GM12874 (cell line): ENCODE measurements at regions not wholly inside any gene's neighbourhood (a gene's known extent, or its start where the extent isn't known, plus 50 kb on each side); places are given as distances from the start of the nearest gene placed in this dataset.

Experiments
- TF ChIP-seq, protein P1 (sequence below): IDR thresholded peaks from 2 replicates; pipeline ENCODE4 v1.5.1; 2011; ENCODE audit warnings: low read depth, mild to moderate bottlenecking, control low read depth, low read length, moderate library complexity; ENCODE audit not compliant: insufficient read depth

DNA sequence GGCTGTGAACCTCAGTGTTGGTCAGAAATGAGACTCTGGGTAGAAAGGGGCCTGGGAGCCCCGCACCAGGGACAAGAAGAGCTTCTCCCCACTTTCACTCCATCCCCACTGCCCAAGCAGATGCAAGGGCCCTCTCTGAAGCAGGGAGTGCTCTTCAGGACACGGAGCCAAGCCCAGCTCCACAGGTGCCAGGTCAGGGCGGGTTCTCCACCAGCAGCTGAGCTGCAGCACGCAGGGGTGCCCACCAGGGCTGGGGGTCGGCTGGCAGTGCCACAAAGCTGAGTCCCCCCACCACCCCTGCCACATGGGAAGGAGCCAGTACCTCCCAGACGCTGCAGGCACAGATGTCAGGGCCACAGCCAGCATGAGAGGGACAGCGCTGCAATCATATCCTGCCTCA, 106.2 kb downstream of the INHBB start:
- TF ChIP-seq, protein P1, sequence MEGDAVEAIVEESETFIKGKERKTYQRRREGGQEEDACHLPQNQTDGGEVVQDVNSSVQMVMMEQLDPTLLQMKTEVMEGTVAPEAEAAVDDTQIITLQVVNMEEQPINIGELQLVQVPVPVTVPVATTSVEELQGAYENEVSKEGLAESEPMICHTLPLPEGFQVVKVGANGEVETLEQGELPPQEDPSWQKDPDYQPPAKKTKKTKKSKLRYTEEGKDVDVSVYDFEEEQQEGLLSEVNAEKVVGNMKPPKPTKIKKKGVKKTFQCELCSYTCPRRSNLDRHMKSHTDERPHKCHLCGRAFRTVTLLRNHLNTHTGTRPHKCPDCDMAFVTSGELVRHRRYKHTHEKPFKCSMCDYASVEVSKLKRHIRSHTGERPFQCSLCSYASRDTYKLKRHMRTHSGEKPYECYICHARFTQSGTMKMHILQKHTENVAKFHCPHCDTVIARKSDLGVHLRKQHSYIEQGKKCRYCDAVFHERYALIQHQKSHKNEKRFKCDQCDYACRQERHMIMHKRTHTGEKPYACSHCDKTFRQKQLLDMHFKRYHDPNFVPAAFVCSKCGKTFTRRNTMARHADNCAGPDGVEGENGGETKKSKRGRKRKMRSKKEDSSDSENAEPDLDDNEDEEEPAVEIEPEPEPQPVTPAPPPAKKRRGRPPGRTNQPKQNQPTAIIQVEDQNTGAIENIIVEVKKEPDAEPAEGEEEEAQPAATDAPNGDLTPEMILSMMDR, result no peak

DNA sequence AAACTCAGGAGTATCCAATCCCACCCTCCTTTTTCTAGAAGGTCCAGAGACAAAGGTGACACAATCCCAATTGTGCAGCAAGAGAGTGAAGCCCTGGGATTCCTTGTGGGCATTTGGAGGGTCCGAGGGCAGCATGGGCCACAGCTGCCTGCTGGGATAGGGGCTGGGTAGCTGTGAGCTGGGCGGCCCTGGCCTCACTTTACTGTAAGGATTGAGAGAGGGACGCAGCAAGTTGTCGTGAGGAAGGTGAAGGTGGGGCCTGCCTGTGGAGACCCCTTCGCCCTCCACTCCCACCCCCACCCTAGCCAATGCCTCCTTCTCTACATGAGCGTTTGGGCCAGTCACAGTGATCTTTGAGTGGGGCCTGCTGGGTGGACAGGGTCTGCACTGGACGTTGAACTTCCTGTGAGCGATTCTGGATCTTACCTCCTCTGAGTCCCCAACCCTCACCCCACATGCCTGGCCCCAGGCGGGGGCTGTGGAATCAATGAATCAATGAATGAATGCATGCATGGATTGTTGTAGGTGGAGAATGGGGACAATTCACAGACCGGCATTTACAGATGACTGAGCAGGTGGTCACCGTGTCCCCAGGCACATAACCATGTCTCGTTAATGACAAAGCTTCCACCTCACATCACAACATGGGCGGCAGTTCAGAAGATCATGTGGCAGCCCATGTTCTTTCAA, 107.2 kb downstream of the INHBB start:
- TF ChIP-seq, protein P1, result no peak

DNA sequence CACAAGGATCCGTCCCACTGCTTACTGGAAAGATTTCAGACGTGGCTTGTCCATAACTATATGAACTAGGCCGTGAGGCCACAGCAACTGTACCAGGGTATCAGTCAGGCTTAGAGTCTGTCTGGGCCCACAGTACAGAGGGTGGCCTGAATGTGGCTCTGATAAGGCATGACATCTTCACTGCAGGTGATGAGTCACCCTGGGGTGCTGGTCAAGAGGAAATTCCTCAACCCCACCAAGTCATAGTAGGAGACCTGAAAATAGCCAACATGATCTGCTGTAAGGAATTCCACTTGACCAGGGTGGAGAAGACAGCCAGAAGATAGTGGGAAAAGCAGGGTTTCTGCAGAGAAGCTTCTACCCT, 107.7 kb downstream of the INHBB start:
- TF ChIP-seq, protein P1, result no peak

DNA sequence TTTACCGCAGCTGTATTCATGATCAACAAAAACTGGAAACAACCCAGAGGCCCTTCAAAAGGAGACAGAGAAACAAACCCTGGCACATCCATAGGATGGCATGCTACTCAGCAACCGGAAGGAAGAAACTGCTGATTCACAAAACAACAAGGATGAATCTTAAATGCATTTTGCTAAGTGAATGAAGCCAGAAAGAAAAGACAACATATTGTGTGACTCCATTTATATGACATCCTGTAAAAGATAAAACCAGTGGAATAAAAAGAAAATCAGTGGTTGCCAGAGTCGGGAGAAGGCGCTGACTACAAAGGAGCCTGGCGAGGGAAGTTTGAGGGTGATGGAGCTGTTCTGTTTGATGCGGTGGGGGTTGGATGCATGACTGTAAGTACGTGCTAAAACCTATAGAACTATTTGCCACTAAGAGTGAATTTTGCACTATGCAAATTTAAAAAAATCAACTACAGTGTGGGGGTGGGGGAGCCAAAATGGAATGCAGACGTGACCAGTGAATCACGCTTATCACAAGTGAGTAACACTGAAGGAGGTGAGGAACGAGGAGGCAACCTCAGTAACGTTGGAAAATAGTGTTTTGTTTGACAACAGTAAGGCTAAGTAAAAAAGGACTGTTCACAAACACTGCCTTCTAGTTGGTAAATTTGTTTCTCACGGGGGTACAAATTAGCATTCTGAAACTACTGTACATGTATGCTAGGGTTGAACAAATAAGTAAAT, 108.9 kb downstream of the INHBB start:
- TF ChIP-seq, protein P1, result no peak

DNA sequence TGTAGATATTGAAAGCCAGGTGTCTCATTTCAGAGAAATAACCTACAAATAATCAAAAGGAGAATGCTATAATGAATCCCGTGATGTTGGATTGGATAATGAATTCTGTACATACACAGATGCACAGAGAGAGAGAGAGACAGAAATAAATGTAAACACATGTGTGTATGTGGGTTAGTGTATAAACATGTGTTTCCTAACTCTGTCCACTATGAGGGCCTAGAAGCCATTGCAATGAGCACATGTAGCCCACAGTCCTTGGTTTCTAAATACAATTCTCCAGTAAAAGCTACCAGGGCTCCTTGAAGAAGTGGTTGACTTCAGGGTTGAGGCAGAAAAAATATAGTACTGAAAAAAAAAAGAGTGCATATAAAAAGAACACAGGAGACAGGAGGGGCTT, 109.5 kb downstream of the INHBB start:
- TF ChIP-seq, protein P1, result no peak

DNA sequence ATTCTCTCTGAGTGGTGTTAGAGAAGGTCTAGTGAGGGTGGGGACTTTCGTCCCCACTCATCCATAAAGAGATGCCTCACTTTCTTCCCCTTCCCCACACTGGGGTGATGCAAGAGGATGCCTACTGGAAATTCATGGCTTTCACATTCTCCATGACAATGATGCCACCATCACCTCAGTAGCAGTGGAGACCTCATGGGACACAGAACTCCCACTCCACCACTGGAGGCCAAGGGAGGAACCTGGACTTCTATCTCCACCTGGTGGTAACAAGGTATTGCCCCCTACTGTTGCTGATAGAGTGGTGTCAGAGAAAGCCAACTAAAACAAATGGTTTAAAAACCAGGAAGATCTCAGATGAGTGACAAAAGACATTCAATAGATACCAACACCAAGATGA, 110.9 kb downstream of the INHBB start:
- TF ChIP-seq, protein P1, result no peak

DNA sequence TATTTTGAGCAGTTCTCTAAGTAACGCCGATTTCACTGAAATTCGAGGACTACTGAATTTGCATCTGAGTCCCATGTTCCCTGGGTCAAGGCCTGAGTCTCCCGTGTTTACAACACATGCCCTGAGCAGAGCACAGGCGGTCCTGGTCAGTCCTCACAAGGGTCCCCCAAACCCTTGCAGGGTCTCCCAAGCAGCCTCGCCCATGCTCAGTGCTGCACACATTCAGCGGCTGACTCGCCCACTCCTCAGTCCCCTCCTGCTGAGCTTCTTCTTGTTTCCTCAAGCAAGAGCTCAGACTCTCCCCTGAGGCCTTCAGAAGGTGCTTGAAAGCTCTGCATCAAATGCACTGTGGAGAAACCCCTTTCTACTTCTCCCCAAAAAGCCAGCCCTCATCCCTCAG, 114.6 kb downstream of the INHBB start:
- TF ChIP-seq, protein P1, result no peak
